GM23248 (cell line): ENCODE measurements at regions not wholly inside any gene's neighbourhood (a gene's known extent, or its start where the extent isn't known, plus 50 kb on each side); places are given as distances from the start of the nearest gene placed in this dataset.

Experiments
- EZH2 ChIP-seq: fragments of 200-600 bp; sonication (generic); IDR thresholded peaks from 2 replicates; pipeline ENCODE4 v1.6.1; 2018; ENCODE audit warnings: antibody characterized with exemption, mild to moderate bottlenecking; ENCODE audit not compliant: insufficient read depth, poor library complexity, severe bottlenecking
- EZH2phosphoT487 ChIP-seq: fragments of 200-600 bp; sonication (generic); IDR thresholded peaks from 2 replicates; pipeline ENCODE4 v1.6.1; 2018; ENCODE audit warnings: antibody characterized with exemption, moderate library complexity, mild to moderate bottlenecking, low read depth; ENCODE audit not compliant: insufficient read depth

- no peak for TF ChIP-seq EZH2
- no peak for TF ChIP-seq EZH2phosphoT487
Measured at GRCh38 chr6:132198040-132198439, 203.2 kb downstream of the MOXD1 start.
